Thyroid gland (tissue), 4 donors: ENCODE measurements at regions not wholly inside any gene's neighbourhood (a gene's known extent, or its start where the extent isn't known, plus 50 kb on each side); places are given as distances from the start of the nearest gene placed in this dataset.

Source experiments
- DNase-seq, 2 donors: peaks; one replicate each; pipeline ENCODE4 v3.0.0-alpha.2; 2019
- H3K27ac ChIP-seq, 3 donors: fragments of 200-600 bp; sonication (generic); 1 replicate in 2 of 3; 2 replicates in 1 of 3; pipeline ENCODE4 v1.5.1; 2016 to 2019; ENCODE audit warnings: mild to moderate bottlenecking in 1 of 3, moderate library complexity in 1 of 3
- H3K27me3 ChIP-seq: fragments of 200-600 bp; sonication (generic); one replicate; pipeline ENCODE4 v1.5.1; 2019
- H3K36me3 ChIP-seq, 2 donors: fragments of 200-600 bp; sonication (generic); one replicate each; pipeline ENCODE4 v1.5.1; 2016 to 2019
- H3K4me1 ChIP-seq, 2 donors: fragments of 200-600 bp; sonication (generic); one replicate each; pipeline ENCODE4 v1.5.1; 2017 to 2019
- H3K4me3 ChIP-seq, 3 donors: fragments of 200-600 bp; sonication (generic); replicated peaks in 1 of 3; 1 replicate in 2 of 3; 2 replicates in 1 of 3; pipeline ENCODE4 v1.5.1; 2016; ENCODE audit warnings: mild to moderate bottlenecking in 1 of 3
- H3K9me3 ChIP-seq: fragments of 200-600 bp; sonication (generic); one replicate; pipeline ENCODE4 v1.5.1; 2017
- POLR2A ChIP-seq, 2 donors: fragments of 450-650 bp; IDR thresholded peaks; one replicate each; pipeline ENCODE4 v1.6.1; 2017; ENCODE audit warnings: antibody characterized with exemption in 2 of 2, mild to moderate bottlenecking in 2 of 2, moderate library complexity in 1 of 2
- WGBS, 2 donors: methylation state at CpG; one replicate each; pipeline ENCODE4 v1.1.5; 2017; 5-methylcytosine and 5-hydroxymethylcytosine counted together
- intact Hi-C: fragments of 100-400 bp; cut with DNase I; formaldehyde crosslinking; loops from one replicate; pipeline ENCODE4 v1.15.1; 2023
- TF ChIP-seq, protein P1 (sequence below), 6 experiments: fragments of 200-600 bp in 3 of 6; fragments of 450-650 bp in 3 of 6; sonication (generic) in 3 of 6; IDR thresholded peaks; one replicate each; pipeline ENCODE4 v1.5.1; 2016 to 2019; ENCODE audit warnings: antibody characterized with exemption in 6 of 6, mild to moderate bottlenecking in 2 of 6, inconsistent platforms in 1 of 6, moderate library complexity in 1 of 6

DNA sequence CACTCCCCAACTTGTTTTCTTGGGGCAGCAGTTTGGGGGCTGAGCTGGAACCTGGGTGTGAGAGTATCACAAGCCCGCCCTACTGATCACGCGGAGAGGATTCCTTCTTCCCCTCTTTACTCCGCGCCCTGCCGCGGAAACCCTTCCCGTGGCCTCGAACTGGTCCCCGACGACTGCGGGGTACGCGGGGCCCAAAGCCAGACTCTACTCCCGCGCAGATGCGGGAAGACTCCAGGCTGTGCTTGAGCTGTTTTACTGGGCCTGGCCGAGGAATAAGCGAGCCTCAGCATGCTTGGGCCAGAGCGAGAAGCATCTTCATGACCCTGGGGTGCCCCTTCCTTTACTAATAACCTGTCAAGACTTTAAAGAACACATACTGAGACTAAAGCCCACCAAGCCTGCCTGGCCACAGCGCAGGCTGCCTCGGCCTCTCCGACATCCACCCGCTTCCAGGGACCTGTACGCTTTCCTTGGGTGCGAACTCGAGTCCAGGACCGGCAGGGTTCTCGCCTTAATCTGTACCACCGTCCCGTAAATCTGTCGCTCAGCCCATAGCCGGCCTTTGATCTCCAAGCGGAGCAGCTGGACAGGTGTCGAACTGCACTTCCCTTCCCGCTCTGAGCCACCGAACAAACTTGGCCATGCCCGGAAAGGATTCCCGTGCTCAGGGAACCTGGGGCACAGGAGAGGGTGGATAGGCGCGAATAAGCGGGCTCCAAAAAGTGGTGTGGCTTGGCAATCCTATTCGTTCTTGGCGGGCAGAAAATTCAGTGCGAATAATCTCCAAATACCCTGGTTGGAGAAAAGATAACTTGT, 55.0 kb upstream of the TMEM33 start:
- DNase-seq: no peak
- no peak overlapping the region for H3K4me3 ChIP-seq
- intact Hi-C loops: loop anchor here (5.0 to 10.0 kb wide), 2 partner anchors 185 to 598 kb away; no protein-coding TSS in a partner anchor

DNA sequence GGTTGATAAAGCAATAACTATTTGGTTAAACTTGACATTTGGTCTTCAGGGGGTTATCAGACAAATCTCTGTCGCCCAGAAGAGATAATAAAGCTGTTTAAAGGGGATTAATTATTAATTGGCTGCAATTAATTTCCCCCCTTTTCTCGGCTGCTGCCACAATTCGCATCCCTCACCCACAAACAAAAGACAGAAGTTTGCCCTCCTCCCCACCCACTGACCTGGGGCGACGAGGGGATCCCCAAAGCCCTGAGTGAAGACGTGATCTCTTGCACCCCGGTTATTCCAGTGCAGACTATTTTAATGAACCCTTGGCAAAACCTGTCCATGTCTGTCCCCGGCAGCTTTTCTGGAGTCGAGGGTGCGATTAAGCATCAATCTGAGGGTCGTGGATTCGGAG, 55.7 kb upstream of the TMEM33 start:
- Histone ChIP-seq H3K36me3 (no peaks in the 10 kb centered on the region), H3K27me3 (peaks cover 19% of the 10 kb centered on the region), H3K4me3 (no peak overlapping the region), H3K4me1 (peaks cover 21 to 26% of the 10 kb centered on the region in 2 donors), H3K9me3 (no peaks in the 10 kb centered on the region), H3K27ac (no peak overlapping the region)
- no peak for TF ChIP-seq POLR2A (IDR thresholded peaks at IDR 0.05)
- TF ChIP-seq, protein P1, sequence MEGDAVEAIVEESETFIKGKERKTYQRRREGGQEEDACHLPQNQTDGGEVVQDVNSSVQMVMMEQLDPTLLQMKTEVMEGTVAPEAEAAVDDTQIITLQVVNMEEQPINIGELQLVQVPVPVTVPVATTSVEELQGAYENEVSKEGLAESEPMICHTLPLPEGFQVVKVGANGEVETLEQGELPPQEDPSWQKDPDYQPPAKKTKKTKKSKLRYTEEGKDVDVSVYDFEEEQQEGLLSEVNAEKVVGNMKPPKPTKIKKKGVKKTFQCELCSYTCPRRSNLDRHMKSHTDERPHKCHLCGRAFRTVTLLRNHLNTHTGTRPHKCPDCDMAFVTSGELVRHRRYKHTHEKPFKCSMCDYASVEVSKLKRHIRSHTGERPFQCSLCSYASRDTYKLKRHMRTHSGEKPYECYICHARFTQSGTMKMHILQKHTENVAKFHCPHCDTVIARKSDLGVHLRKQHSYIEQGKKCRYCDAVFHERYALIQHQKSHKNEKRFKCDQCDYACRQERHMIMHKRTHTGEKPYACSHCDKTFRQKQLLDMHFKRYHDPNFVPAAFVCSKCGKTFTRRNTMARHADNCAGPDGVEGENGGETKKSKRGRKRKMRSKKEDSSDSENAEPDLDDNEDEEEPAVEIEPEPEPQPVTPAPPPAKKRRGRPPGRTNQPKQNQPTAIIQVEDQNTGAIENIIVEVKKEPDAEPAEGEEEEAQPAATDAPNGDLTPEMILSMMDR (IDR thresholded peaks at IDR 0.05): no peak
- intact Hi-C loops: no loop called here
- WGBS, 2 donors: 14 to 19% methylated on average over 12 of the region's 12 CpGs
- no peak for DNase-seq

More for the DNA sequence above, 55.0 kb upstream of the TMEM33 start:
- Histone ChIP-seq H3K4me1 (peaks cover 21 to 26% of the 10 kb centered on the region in 2 donors), H3K27ac (no peak overlapping the region), H3K36me3 (no peaks in the 10 kb centered on the region), H3K9me3 (no peaks in the 10 kb centered on the region), H3K27me3 (peaks cover 19% of the 10 kb centered on the region)
- 5 to 9% methylated on average over 43 to 44 of the region's 45 CpGs for WGBS, 2 donors
- no peak for TF ChIP-seq POLR2A (IDR thresholded peaks at IDR 0.05)
- TF ChIP-seq, protein P1 (IDR thresholded peaks at IDR 0.05): no peak

DNA sequence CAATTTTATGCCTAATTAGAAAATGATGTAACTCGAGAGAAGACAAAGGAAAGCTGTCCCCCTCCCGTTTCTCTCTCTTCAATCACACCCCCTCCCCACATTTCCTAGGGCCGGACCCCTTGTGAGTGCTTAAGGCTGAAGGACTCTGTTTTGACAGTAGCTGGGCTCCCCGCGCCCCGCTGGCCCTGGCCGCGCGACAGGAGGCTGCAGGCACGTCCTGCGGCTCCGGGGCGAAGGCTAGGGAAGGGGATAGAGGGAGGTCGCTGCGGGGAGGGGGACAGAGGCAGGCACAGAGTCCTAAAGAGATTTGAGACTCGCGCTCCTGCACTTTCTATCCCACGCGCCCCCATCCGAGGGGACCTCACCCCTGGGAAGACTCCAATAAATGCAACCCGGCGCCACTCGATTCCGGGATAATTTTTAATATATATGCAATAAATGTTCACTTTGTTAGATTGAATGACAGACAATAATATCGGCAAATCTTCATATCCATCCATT, 56.2 kb upstream of the TMEM33 start:
- peaks cover 19% of the 10 kb centered on the region for H3K27me3 ChIP-seq
- no peak for DNase-seq
- no peaks in the 10 kb centered on the region for H3K36me3 ChIP-seq
- TF ChIP-seq POLR2A (IDR thresholded peaks at IDR 0.05): no peak
- TF ChIP-seq, protein P1 (IDR thresholded peaks at IDR 0.05): no peak
- H3K9me3 ChIP-seq: no peaks in the 10 kb centered on the region
- H3K27ac ChIP-seq: no peak overlapping the region
- peaks cover 21 to 26% of the 10 kb centered on the region in 2 donors for H3K4me1 ChIP-seq
- no peak overlapping the region for H3K4me3 ChIP-seq
- 9 to 15% methylated on average over 13 to 25 of the region's 25 CpGs for WGBS, 2 donors
- intact Hi-C loops: no loop called here

DNA sequence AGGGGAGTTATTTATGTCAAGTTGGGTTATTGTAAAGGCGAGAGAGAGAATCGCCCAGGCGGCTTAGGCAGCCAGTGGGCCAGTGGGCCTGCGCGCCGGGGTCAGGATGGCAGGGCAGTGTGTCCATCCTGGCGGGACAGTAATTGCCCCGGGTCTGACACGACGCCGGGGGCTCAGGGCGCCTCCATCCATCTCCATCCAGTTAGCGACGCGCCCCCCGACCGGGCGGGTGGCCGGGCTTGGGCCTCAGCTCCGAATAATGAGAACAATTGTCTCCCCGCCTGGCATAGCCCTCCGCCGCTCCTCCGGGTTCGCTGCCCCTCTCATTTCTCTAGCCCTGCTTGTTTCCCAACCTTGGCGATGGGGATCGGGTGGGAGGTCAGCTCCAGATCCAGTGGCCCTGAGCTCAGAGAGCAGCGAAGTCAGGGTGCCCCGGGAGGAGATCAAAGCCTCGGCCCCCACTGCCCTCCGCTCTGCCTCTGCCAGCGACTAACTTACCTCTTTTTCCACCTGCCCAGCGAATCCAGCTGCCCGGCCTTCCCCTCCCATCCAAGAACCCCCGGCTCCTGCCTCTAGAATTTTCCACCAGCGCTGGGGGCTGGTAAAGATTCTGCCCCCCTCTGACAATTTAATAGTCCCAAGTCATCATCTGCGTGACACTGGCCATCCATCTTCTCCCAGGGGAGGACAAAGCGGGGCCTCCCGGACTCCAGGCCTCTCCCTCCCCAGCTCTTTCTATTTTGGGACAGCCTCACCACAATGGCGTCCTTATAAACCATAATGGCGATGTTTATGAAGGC, 56.9 kb upstream of the TMEM33 start:
- Histone ChIP-seq H3K27ac (no peak overlapping the region), H3K4me1 (peaks cover 21 to 26% of the 10 kb centered on the region in 2 donors)

More for the DNA sequence above, 56.9 kb upstream of the TMEM33 start:
- WGBS, 2 donors: 23 to 27% methylated on average over 35 to 41 of the region's 41 CpGs
- intact Hi-C loops: no loop called here
- no peaks in the 10 kb centered on the region for H3K9me3 ChIP-seq
- H3K36me3 ChIP-seq: no peaks in the 10 kb centered on the region
- H3K27me3 ChIP-seq: peaks cover 21% of the 10 kb centered on the region
- H3K4me3 ChIP-seq: no peak overlapping the region
- no peak for TF ChIP-seq POLR2A (IDR thresholded peaks at IDR 0.05)
- TF ChIP-seq, protein P1 (IDR thresholded peaks at IDR 0.05): no peak
- no peak for DNase-seq
